GM18507 (cell line): ENCODE measurements at regions not wholly inside any gene's neighbourhood (a gene's known extent, or its start where the extent isn't known, plus 50 kb on each side); places are given as distances from the start of the nearest gene placed in this dataset.
A peak's percentile ranks its signal among the peaks of the same experiment; 100 is the strongest.

ENCODE experiments used
- DNase-seq: peaks from one replicate; pipeline ENCODE4 v3.0.0; 2011; ENCODE audit warnings: low read depth; ENCODE audit not compliant: insufficient read length; ENCODE audit errors: extremely low spot score
- FAIRE-seq: peaks from 2 replicates; lab custom pipeline; 2011; peaks lifted over from hg19 to GRCh38; lab: Jason Lieb, UNC

DNA sequence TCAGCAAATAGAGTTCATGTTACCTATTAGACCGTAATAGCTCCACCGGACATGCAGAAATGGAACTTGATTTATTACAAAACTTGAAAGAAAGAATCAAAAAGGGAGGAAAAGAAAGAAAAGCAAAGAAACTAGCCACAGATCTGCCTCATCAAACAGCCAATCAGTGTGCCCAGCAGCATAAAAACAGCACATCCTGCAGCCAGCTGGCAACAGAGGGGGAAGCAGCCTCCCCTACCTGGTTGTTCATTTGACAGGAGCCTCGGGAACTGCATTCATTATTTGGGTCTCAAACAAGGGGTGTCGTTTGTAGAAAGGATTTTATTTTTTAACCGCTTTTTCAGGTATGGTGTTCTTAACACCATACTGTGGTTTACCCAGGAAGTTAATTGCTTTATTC is 181.5 kb upstream of the TOPAZ1 start:
- peak; percentile 59 for FAIRE-seq
- no peak for DNase-seq

DNA sequence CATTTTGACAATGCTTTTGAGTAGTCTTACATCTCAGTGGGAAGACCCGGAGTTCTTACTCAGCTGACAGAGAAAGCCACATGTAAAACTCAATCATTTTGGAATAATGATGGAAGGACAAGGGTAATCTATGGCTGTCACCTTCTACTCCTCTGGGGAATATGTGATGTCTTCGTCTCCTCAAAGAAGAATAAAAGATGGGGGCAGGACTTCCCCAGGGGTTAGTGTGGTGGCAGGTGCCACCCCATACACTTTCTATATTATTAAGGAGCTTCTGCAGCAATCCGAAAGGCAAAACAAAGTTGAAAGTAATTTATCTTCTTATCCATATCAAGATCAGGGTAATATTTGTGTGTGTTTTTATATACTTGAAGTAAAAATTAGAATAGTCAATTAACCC is 180.4 kb upstream of the TOPAZ1 start:
- DNase-seq (no peak), FAIRE-seq (no peak)

DNA sequence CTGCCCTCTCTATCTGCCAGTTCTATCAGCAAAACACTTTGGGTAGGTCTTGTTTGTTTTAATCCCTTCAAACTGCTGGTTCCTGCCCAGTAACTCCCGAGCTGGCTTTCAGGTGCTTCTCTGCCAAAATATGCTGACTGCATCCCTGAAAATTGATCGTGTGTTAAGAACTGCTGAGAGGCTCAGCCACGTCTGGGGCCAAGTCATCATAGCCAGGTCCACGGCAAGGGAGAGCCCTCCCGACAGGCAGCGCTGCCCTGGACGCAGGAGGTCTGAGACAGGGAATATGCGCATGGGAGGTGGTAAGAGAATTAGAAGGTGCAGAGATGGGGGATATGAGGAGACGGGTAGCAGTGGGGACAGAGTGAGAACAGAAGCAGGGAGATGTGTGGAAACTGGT is 179.7 kb upstream of the TOPAZ1 start:
- FAIRE-seq = no peak
- no peak for DNase-seq

GRCh38 chr3:44065311-44066094 is 176.2 kb upstream of the TOPAZ1 start:
- DNase-seq (no peak), FAIRE-seq (no peak)

- FAIRE-seq = no peak
- DNase-seq = no peak
These were observed 174.9 kb upstream of the TOPAZ1 start for GRCh38 chr3:44066806-44067205.

GRCh38 chr3:44067431-44067830 is 174.3 kb upstream of the TOPAZ1 start:
- FAIRE-seq = no peak

GRCh38 chr3:44068753-44069152 is 172.9 kb upstream of the TOPAZ1 start:
- FAIRE-seq = no peak
- DNase-seq = no peak

More at GRCh38 chr3:44067431-44067830, 174.3 kb upstream of the TOPAZ1 start:
- no peak for DNase-seq

GRCh38 chr3:44069276-44069675 is 172.4 kb upstream of the TOPAZ1 start:
- FAIRE-seq (no peak), DNase-seq (no peak)

- FAIRE-seq = no peak
- DNase-seq = no peak
These were observed 170.7 kb upstream of the TOPAZ1 start for GRCh38 chr3:44070841-44071546.

- no peak for FAIRE-seq
- DNase-seq = no peak
These were observed 168.8 kb upstream of the TOPAZ1 start for GRCh38 chr3:44072601-44073540.

GRCh38 chr3:44074181-44074580 is 167.5 kb upstream of the TOPAZ1 start:
- no peak for FAIRE-seq
- DNase-seq = no peak

DNA sequence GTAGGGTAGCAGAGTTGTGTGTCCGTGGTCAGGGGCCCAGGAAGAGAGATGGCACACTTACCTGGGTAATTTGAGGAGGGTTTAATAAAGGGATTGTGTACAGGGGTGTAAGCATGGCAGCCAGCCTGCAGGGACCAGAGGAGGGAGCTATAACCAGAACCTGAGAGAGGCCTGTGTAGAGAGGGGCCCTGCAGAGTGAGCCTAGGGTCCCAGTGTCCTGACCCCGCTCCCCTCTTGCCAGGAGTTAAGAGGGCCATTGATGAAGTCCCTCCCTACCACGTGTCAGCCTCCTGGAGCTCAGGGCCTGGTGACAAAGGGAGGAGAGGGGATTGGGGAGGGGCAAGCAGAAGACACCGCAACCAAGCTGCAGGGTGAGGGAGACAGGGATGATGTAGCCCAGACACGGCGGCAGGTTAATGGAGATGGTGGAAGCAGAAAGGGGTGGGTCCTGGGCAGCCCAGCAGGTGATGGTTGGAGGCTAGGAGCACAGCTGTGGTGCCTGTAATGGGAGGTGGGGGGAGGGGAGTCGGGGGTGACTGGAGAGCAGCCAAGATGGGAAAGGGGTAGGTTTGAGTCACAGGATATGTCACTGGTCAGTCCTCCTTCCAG is 165.4 kb upstream of the TOPAZ1 start:
- no peak for FAIRE-seq

GRCh38 chr3:44077267-44077666 is 164.4 kb upstream of the TOPAZ1 start:
- no peak for FAIRE-seq
- no peak for DNase-seq

More for the DNA sequence above, 165.4 kb upstream of the TOPAZ1 start:
- DNase-seq = no peak

GRCh38 chr3:44078863-44079262 is 162.8 kb upstream of the TOPAZ1 start:
- DNase-seq = no peak
- FAIRE-seq = no peak

DNA sequence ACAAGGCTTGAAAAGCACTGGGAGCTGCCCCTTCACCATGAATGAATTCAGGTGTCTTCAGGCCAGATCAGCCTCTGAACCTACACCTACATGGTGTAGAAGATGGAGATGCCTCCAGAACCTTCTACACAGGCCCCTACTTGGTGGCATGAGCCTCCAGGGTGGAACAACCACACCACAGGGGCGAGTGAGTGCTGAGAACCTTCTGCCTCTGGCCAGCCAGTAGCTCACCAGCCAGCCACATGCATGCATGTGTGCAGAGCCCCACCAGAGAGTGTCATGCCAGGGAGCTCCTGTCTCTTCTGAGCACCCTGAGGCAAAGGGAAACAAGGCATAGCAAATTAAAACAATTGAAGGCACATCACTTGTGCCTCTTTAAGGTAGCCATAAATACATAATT is 161.8 kb upstream of the TOPAZ1 start:
- FAIRE-seq (no peak), DNase-seq (no peak)

GRCh38 chr3:44080474-44081072 is 161.1 kb upstream of the TOPAZ1 start:
- FAIRE-seq = no peak

GRCh38 chr3:44090036-44090435 is 151.7 kb upstream of the TOPAZ1 start:
- no peak for DNase-seq
- no peak for FAIRE-seq

More at GRCh38 chr3:44080474-44081072, 161.1 kb upstream of the TOPAZ1 start:
- no peak for DNase-seq

DNA sequence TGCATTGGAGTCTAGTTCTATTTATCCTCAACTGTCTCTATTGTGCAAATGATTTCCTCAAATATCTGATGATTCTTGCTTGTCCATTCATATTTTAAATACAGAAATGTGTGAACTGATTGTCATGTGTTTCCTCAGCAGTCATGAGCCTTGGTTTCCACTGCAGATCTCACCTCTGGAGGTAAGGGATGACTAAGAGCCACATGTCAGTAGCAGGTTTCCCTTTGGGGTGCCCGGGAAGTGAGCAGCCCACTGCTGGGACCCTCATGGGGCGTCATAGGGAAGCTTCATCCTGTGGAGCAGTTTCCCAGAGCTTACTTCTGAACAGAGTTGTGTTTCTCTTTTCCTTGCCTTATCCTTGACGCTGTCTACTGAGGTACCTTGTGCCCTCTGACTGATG is 149.2 kb upstream of the TOPAZ1 start:
- FAIRE-seq (no peak), DNase-seq (no peak)

DNA sequence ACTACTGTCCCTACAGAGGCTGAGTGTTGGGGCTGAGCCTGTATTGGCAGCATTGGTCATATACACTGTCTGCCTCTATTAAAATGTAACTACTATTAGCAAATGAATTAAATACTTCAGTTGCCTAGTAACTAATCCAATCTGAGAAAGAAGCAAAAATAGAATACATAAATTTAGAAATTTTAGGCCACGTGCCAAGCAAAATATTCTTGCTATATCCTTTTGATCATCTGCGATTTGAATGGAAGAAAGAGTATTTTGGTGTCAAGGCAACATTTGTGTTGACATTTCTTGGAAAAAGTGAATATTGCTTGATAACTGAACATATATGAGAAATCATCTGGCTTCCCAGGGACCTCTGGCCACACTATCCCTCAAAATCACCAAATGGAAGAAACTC is 148.2 kb upstream of the TOPAZ1 start:
- FAIRE-seq (no peak), DNase-seq (no peak)
